Retina (tissue), 1 donor: ENCODE measurements at regions not wholly inside any gene's neighbourhood (a gene's known extent, or its start where the extent isn't known, plus 50 kb on each side); places are given as distances from the start of the nearest gene placed in this dataset.

ENCODE experiments used
- DNase-seq: peaks from one replicate; pipeline ENCODE4 v3.0.0-alpha.2; 2016

- no peak for DNase-seq
These were observed 292.2 kb upstream of the NPVF start for GRCh38 chr7:25520516-25520915.

DNA sequence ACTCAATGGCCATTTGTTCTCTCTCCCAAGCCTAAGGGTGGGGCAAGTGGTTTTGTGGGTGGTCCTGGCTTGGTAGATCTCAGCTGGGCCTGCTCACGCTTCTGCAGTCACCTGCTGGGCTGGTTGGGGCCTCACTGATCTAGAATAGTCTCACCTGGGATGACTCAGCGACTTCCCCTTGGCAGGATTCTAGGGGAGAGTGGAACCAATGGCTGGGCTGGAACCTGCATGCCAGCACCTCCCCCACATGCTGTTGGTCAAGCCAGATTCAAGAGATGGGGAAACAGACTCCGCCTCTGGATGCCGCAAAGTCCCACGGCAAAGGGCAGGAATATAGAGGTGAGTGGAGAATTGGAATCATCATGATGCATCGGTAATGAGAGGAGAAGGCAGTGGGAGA, 292.9 kb upstream of the NPVF start:
- DNase-seq: no peak

GRCh38 chr7:25522727-25523126, 294.4 kb upstream of the NPVF start:
- DNase-seq: no peak

DNA sequence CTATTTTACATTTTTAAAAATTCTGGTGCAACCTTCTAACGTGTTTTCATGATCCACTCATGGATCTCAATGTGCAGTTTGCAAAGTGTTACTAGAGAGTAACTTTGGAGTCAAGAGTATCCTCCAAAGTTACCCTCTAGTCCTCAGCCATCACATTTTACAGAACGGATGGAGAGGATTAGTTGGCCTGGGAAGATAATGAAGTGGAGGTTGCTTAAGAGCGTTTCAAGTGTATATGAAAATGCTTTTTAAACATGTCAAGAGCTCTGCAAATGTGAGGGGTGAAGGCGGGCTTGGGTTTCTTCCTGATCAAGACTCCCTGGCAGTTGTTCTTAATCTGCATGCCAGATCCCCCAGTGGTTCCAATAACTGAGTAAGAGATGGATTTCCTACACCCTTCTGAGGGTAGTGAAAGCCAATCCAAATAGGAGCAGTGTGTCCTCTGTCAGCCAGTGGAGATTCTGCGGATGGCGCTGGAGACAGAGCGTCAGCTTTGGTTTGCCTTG, 299.4 kb upstream of the NPVF start:
- DNase-seq: no peak

DNA sequence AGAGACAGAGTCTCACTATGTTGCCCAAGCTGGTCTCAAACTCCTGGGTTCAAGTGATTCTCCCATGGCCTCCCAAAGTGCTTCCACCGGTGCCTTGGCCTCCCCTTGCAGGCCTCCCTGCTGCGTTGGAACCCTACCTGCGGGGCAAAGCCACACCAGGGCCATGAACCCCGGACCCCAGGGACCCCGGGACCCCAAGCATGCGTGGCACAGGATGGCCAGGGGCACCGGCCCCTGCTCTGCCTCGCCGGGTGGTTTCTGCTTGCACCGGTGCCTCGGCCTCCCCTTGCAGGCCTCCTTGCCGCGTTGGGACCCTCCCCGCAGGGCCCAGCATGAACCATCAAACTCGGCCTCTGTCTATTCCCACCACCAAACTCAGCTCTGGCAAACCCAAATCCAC, 301.0 kb upstream of the NPVF start:
- no peak for DNase-seq

- no peak for DNase-seq
These were observed 308.6 kb upstream of the NPVF start for GRCh38 chr7:25536851-25537250.

DNA sequence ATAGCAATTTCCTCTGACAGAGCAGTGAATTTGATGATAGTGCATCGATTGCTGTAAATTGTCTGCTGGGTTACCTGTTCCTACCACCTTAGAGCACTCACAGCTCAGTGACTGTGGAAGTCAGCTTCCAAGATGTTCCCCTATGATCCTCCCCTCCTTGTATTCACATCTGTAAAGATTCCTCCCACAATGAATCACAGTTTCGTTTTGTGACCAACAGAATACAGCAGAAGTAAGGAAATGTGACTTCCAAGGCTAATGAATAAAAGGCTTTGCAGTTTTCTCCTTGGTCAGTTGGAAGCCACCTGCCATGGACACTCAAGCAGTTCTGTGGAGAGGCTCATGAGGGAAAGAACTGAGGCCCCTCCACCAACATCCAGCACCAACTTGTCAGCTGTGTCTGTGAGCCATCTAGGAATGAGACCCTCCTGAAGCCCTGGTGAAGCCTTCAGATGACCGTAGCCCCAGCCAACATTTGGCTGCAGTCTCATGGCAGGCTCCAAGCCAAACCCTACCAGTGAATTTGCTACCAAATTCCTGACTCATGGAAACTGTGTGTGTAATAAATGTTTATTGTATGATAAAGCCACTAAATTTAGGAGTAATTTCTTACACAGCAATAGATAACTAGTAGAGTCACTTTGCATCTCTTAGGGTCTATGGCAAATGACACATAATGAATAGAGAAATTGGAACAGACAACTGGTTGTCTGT, 309.5 kb upstream of the NPVF start:
- no peak for DNase-seq

DNA sequence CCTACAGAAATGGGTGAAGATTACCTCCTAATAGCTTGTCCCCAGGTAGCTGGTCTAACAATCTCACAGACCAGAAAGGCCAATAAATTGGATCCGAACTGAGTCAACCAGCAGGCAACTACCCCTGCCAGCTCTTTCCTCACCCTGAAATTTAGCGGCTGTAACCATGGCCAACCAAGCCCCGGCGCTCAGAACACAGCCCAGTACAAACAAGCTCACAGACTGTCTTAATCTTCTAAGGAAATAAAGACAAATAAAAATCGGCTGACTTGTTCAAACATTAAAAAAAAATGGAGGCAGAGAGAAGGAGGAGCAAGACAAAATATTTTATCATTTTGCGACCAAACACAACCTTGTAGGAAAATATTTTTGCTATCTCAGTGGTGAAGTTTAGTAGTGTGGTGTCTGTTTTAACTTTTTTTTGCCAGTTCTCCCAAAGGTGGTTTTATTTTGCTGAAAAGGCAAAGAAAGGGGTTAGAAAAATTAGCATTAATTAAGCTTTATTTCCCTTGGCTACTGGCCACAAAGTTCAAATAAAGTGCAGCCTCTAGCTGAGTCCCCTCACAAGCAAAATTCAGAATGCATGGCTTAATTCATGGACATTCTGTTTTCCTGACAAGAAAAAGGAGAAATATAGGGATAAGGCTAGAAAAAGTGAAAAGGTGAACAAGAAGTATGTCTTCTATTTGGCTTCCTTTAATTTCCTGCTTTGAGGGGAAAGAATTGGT, 313.0 kb upstream of the NPVF start:
- no peak for DNase-seq

DNA sequence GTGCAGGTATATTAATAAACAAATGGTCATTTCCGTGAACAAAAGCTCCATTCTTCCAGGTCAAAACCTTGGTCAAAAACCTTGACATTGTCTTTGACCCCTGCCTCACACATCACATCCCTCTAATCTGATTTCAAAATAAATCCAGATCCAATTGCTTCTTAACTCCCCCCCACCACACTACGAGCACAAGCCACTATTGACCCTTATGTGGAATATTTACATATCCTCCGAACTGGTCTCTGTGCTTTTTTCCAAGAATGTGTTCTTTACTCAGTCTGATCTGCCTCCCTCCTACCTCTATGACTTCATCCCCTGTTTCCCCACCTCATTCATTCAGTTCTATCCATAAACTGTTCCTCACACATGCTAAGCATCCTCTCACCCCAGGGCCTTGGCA, 313.6 kb upstream of the NPVF start:
- DNase-seq: no peak

DNA sequence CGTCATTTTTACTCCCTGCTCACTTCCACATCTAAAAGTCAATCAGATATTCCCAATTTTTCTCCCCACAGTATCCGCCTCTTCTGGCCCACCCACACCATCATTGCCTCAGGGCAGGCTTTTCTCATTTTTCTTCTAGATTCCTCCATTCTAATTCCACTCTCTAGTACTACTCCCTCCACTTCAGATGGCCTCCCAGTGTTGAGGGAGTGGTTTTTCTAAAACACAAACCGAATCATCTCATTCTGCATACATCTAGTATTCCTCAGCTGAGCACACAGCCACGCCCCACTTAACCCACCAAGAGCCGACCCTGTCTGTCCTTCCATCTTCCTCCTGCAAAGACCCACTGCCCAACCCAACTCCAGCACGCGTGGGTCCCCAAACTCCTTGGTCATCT, 314.9 kb upstream of the NPVF start:
- DNase-seq: no peak

DNA sequence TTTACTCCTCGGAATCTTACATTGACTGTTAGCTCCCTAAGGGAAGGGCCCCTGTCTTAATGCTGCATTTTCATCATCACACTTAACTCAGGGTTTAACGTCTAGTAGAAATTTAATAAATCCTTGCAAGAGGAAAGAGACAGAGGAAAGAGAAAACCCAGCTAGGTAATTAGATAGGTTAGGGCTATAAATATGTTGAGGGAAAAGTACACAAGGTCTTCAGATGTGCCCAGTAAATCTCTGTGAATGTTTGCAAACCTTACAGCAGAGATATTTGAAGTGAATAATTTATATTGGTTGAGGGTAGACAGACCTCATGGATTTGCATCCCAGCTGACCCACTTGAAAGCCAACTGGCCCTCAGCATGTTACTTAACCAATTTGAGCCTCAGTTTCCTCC, 315.5 kb upstream of the NPVF start:
- peak; percentile 58 for DNase-seq

DNA sequence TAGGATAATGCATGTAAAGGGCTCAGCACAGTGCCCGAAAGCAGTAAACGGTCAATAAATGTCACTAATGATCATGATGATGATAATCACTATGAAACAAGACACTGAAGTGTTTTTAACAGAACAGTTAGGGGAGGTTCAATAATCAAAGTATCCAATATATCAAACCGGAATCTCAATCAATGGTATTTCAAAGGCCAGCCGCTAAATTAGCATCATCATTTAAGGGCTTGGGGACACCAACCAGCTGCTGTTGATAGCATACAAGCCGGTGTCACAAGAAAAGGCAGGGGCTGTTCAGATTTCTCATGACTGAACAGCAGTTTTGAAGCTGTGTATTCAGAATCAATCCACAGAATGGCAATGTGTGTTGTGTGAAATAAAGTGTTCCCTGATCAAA, 316.0 kb upstream of the NPVF start:
- no peak for DNase-seq

DNA sequence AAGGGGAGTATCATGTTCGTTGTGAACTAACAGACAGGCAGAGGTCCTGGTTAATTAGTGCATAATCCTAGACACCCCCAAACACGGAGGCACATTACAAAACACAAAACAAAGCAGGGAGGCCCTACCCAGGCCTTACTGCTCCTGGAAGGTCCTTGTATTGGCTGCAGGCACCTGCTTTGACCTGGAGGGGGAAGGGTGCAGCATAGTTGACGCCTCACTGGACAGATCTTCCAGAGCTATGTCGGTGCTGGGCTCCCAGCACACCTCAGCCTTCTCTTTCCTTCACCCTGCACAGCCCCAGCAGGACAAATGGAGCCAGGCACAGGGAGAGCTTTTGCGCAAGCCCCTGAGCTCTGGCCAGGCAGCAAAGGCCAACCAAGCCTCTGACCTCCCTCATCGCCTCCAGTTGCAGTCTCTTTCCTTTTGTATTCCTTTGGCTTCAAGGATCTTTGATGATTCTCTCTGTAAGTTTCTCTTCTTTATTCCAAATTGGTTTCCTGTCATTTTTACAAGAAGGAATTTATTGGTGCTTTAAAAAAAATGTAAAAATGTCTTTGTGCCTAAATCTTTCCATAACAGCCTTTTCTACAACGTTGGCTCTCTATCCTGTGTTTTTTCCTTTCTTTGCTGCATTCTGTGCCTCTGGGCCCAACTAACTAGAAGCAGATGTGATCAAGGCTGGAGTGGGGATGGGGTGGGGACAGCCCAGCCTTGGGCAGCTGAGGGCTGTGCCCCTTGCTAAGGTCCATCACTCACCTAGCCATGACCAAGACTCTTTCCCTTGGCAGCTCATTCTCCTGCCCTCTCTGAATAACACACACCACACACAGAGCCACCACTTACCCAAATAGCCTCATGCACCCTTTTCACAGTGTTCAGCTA, 317.1 kb upstream of the NPVF start:
- DNase-seq: no peak

- no peak for DNase-seq
These were observed 318.0 kb upstream of the NPVF start for GRCh38 chr7:25546306-25546705.

DNA sequence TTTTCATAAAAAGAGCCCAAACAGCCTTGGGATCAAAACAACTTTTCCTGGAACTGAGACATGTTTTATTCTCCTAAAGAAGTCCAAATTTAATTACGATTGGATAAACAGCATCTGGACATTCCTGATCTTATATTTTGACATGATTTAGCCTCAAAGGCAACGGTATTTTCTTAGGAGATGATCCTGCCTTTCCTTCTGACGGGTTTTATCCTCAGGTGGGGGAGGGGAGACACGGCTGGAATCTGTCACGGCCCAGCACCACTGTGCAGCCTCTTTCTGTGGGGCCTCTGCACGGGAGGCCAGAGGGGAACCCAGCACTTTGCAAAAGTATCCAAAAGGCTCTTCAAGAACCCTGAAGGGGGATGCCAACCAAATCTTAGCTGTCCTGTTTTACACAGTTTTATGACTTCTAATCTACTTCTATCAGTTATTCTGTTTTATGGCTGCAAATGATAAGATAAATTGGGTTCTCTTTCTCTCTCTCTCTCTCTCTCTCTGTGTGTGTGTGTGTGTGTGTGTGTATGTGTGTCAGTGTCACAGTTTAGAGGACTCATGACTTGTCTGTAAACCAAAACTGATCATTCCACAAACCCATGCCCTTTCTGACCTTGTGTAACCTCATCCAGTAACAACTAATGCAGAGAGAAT, 321.1 kb upstream of the NPVF start:
- no peak for DNase-seq

DNA sequence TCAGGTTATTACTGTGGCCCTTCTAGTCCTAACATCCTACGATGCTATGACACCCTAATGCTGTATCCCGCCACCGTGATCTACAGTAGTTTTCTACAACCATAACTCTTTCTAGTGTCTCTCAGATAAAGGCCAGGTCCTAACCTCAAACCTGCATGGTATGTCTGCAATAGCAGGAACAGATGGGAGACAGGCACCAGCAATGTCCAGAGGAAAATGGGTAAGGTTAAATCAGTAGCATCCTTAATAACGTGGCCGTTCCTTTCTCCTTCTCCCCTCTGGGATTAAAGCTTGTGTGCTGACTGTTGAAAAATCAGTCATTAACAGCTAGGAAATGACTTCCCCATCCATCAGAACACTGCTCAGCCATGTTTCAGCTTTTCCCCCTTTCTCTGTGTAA, 321.9 kb upstream of the NPVF start:
- DNase-seq: no peak

- no peak for DNase-seq
These were observed 324.7 kb upstream of the NPVF start for GRCh38 chr7:25552998-25553397.

DNA sequence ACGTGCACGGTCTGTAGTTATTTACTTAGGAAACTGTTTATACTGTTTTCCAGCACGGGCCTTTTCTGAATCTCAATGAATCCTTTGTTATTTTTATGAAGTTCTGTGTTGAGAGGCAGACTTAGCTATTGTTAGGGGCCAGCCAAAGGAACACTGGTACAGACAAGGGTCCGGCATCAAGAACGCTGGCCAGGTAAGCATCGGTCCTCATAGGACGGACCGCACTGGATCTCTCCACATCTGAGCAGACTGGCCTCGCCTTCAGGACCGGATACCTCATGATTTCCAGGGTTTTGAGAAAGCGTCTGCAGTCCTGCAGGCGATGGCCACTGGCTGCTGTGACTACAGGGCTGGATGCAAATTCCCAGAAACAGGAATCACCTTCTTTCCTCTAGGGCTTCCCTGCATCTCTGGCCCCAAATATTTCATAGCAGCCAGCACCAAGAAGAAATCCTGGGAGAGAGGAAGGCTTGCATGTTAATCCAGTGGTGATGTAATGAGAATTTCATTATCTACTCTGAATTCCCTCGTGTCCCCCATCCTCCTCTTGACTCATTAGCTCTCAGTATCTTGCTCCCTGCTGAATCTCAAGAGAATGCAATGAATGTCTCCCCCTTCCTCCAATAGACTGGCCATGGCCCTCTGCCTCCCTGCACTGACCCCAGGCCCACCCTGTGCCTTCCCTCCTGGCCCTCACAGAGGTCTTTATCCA, 325.4 kb upstream of the NPVF start:
- no peak for DNase-seq

DNA sequence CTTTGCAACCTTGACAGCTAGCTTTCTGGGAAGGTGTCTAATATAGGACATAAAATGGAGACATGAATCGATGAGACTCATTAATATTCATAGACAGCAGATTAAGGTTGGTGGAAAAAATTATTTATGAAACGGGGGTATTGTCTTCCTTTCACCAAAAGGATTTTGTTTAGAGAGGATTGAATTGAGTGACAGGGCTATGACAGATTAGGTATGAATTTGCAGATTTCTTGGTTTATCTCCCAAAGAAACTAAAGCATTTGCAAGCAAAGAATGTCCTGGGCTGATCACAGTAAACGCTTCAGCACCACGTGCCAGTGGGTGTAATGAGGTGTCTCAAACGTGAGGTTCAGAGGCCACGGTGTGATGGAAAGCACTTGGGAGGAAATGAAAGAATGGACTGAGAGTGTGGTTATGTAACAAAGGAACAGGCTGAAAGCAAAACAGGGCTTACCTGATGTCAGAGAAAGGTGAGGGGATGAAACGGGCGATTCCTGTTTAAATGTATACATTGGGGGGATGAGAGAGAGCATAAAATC, 329.2 kb upstream of the NPVF start:
- DNase-seq: peak; percentile 44

DNA sequence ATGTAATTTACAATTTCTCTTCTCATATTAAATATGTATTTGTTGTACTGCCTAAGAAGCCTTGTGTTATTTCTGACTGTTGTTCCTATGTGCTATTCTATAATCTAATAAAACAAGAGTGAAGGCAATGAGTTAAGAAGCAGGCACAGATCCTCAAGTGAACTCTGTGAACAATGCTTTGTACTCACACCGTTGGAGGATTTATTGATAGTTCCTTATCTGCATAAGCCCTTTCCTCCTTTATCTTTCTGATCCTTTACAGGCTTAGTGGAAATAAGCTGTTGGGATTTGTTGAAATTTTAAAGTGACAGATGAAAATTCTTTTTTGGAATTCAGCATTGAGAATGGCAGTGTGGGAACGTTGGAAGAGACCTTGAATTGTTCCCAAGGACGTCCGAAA, 329.6 kb upstream of the NPVF start:
- no peak for DNase-seq

- DNase-seq: no peak
These were observed 330.3 kb upstream of the NPVF start for GRCh38 chr7:25558605-25559004.
